DOHH2 (cell line): ENCODE measurements at regions not wholly inside any gene's neighbourhood (a gene's known extent, or its start where the extent isn't known, plus 50 kb on each side); places are given as distances from the start of the nearest gene placed in this dataset.

Source experiments
- H3F3A ChIP-seq: fragments of 200-600 bp; sonication (generic), shearing (Covaris generic); 2 replicates; pipeline ENCODE4 v1.6.0; 2016; ENCODE audit warnings: antibody characterized with exemption, mild to moderate bottlenecking; ENCODE audit not compliant: control insufficient read depth, insufficient read depth
- H3K27ac ChIP-seq: fragments of 200-600 bp; sonication (generic); 2 replicates; pipeline ENCODE4 v1.5.1; 2014; ENCODE audit warnings: low read depth, mild to moderate bottlenecking, low read length, moderate library complexity
- H3K27me3 ChIP-seq: fragments of 200-600 bp; sonication (generic); 2 replicates; pipeline ENCODE4 v1.6.1; 2014; ENCODE audit warnings: mild to moderate bottlenecking, low read length, mixed read lengths; ENCODE audit not compliant: control insufficient read depth
- H3K36me3 ChIP-seq: fragments of 200-600 bp; sonication (generic); 2 replicates; pipeline ENCODE4 v1.6.1; 2014; ENCODE audit warnings: mild to moderate bottlenecking, low read length, moderate library complexity, mixed read lengths; ENCODE audit not compliant: control insufficient read depth
- H3K4me1 ChIP-seq: fragments of 200-600 bp; sonication (generic); 2 replicates; pipeline ENCODE4 v1.6.1; 2014; ENCODE audit warnings: mild to moderate bottlenecking, low read length, mixed read lengths; ENCODE audit not compliant: control insufficient read depth
- H3K4me2 ChIP-seq: fragments of 200-600 bp; sonication (generic); 2 replicates; pipeline ENCODE4 v1.6.0; 2014; ENCODE audit warnings: mild to moderate bottlenecking, low read length, moderate library complexity
- H3K4me3 ChIP-seq: fragments of 200-600 bp; sonication (generic); 2 replicates; pipeline ENCODE4 v1.5.1; 2014; ENCODE audit warnings: mild to moderate bottlenecking, low read length, mixed read lengths
- H3K79me2 ChIP-seq: fragments of 200-600 bp; sonication (generic); 2 replicates; pipeline ENCODE4 v1.6.1; 2014; ENCODE audit warnings: mild to moderate bottlenecking, low read length, mixed read lengths; ENCODE audit not compliant: control insufficient read depth
- H3K9me2 ChIP-seq: fragments of 200-600 bp; sonication (generic); replicated peaks from 2 replicates; pipeline ENCODE4 v1.6.1; 2014; ENCODE audit warnings: mild to moderate bottlenecking, low read length, mixed read lengths; ENCODE audit not compliant: control insufficient read depth
- H3K9me3 ChIP-seq: fragments of 200-600 bp; sonication (generic); 2 replicates; pipeline ENCODE4 v1.6.1; 2014; ENCODE audit warnings: antibody characterized with exemption, low read length, mixed read lengths; ENCODE audit not compliant: control insufficient read depth, insufficient read depth
- H4K20me1 ChIP-seq: fragments of 200-600 bp; sonication (generic); 2 replicates; pipeline ENCODE4 v1.6.0; 2014; ENCODE audit warnings: low read depth, mild to moderate bottlenecking, antibody characterized with exemption, low read length, moderate library complexity; ENCODE audit not compliant: control insufficient read depth, insufficient read depth
- CTCF ChIP-seq: fragments of 200-600 bp; sonication (generic); IDR thresholded peaks from one replicate; pipeline ENCODE4 v1.5.1; 2014; ENCODE audit warnings: antibody characterized with exemption, mild to moderate bottlenecking, low read depth, low read length; ENCODE audit not compliant: poor library complexity, severe bottlenecking
- EZH2phosphoT487 ChIP-seq: fragments of 200-600 bp; sonication (generic); IDR thresholded peaks from 2 replicates; pipeline ENCODE4 v1.6.1; 2017; ENCODE audit warnings: borderline replicate concordance, mild to moderate bottlenecking, antibody characterized with exemption, low read length, moderate library complexity, mixed read lengths

- H3K27me3 ChIP-seq, result no peaks in the 10 kb centered on the region
- TF ChIP-seq EZH2phosphoT487, result no peak
- TF ChIP-seq CTCF, result no peak
- H3K9me3 ChIP-seq, result no peaks in the 10 kb centered on the region
- no peak overlapping the region for H3K4me2 ChIP-seq
- no peaks in the 10 kb centered on the region for H4K20me1 ChIP-seq
- no peaks in the 10 kb centered on the region for H3K36me3 ChIP-seq
- no peaks in the 10 kb centered on the region for H3K79me2 ChIP-seq
- H3K4me1 ChIP-seq, result no peaks in the 10 kb centered on the region
- H3K9me2 ChIP-seq, result no peaks in the 10 kb centered on the region
- H3K27ac ChIP-seq, result no peak overlapping the region
- H3K4me3 ChIP-seq, result no peak overlapping the region
- H3F3A ChIP-seq, result no peaks in the 10 kb centered on the region
Measured at GRCh38 chr3:26438981-26439884, 183.3 kb upstream of the LRRC3B start.

- no peaks in the 10 kb centered on the region for H3K4me1 ChIP-seq
- H3K4me3 ChIP-seq, result no peak overlapping the region
- H3K9me2 ChIP-seq, result no peaks in the 10 kb centered on the region
- no peaks in the 10 kb centered on the region for H3K27me3 ChIP-seq
- TF ChIP-seq CTCF (no peak), EZH2phosphoT487 (no peak)
- H4K20me1 ChIP-seq, result no peaks in the 10 kb centered on the region
- H3F3A ChIP-seq, result no peaks in the 10 kb centered on the region
- H3K9me3 ChIP-seq, result no peaks in the 10 kb centered on the region
- no peaks in the 10 kb centered on the region for H3K36me3 ChIP-seq
- no peak overlapping the region for H3K27ac ChIP-seq
- H3K79me2 ChIP-seq, result no peaks in the 10 kb centered on the region
- no peak overlapping the region for H3K4me2 ChIP-seq
Measured at GRCh38 chr3:26449996-26450395, 172.6 kb upstream of the LRRC3B start.

GRCh38 chr3:26452363-26452762 is 170.2 kb upstream of the LRRC3B start:
- no peak overlapping the region for H3K4me3 ChIP-seq
- H4K20me1 ChIP-seq, result no peaks in the 10 kb centered on the region
- H3K36me3 ChIP-seq, result no peaks in the 10 kb centered on the region
- H3F3A ChIP-seq, result no peaks in the 10 kb centered on the region
- H3K4me2 ChIP-seq, result no peak overlapping the region
- no peaks in the 10 kb centered on the region for H3K79me2 ChIP-seq
- no peaks in the 10 kb centered on the region for H3K9me3 ChIP-seq
- no peaks in the 10 kb centered on the region for H3K4me1 ChIP-seq
- TF ChIP-seq EZH2phosphoT487 (no peak), CTCF (no peak)
- H3K9me2 ChIP-seq, result no peaks in the 10 kb centered on the region
- no peak overlapping the region for H3K27ac ChIP-seq
- H3K27me3 ChIP-seq, result no peaks in the 10 kb centered on the region
